Upper lobe of left lung (tissue), 6 donors: ENCODE measurements at regions not wholly inside any gene's neighbourhood (a gene's known extent, or its start where the extent isn't known, plus 50 kb on each side); places are given as distances from the start of the nearest gene placed in this dataset.

ENCODE experiments used
- ATAC-seq, 2 donors: fragments of 200-7000 bp; cut with Tn5 transposase; one replicate each; pipeline ENCODE4 v1.9.1; 2022; ENCODE audit warnings: mild to moderate bottlenecking in 2 of 2, moderate library complexity in 2 of 2; ENCODE audit not compliant: low FRiP score in 2 of 2
- DNase-seq, 2 donors: peaks; one replicate each; pipeline ENCODE4 v3.0.0-alpha.2; 2019 to 2020
- H3K27ac ChIP-seq, 4 donors: fragments of 200-600 bp; sonication (generic); one replicate each; pipeline ENCODE4 v1.5.1; 2016 to 2019
- H3K27me3 ChIP-seq, 4 donors: fragments of 200-600 bp; sonication (generic); one replicate each; pipeline ENCODE4 v1.5.1; 2017 to 2019
- H3K36me3 ChIP-seq, 4 donors: fragments of 200-600 bp; sonication (generic); one replicate each; pipeline ENCODE4 v1.5.1; 2016 to 2019
- H3K4me1 ChIP-seq, 4 donors: fragments of 200-600 bp; sonication (generic); one replicate each; pipeline ENCODE4 v1.5.1; 2018 to 2019
- H3K4me3 ChIP-seq, 4 donors: fragments of 200-600 bp; sonication (generic); one replicate each; pipeline ENCODE4 v1.5.1; 2017 to 2019; ENCODE audit warnings: mild to moderate bottlenecking in 2 of 4, moderate library complexity in 1 of 4
- H3K9me3 ChIP-seq, 4 donors: fragments of 200-600 bp; sonication (generic); one replicate each; pipeline ENCODE4 v1.5.1; 2018 to 2019
- CTCF ChIP-seq, 6 experiments: fragments of 450-650 bp in 4 of 6; fragments of 200-600 bp in 2 of 6; sonication (generic) in 2 of 6; IDR thresholded peaks; one replicate each; pipeline ENCODE4 v1.5.1; 2016 to 2019; ENCODE audit warnings: antibody characterized with exemption in 6 of 6
- EP300 ChIP-seq, 4 donors: sonication (generic); formaldehyde crosslinking; IDR thresholded peaks; one replicate each; pipeline ENCODE4 v1.5.1; 2017; ENCODE audit warnings: antibody characterized with exemption in 4 of 4, control low read depth in 2 of 4
- POLR2A ChIP-seq, 4 donors: fragments of 450-650 bp; IDR thresholded peaks; one replicate each; pipeline ENCODE4 v1.5.1; 2016 to 2017; ENCODE audit warnings: antibody characterized with exemption in 4 of 4, mild to moderate bottlenecking in 2 of 4
- POLR2AphosphoS5 ChIP-seq, 2 donors: sonication (generic); formaldehyde crosslinking; IDR thresholded peaks; one replicate each; pipeline ENCODE4 v1.5.1; 2017; ENCODE audit warnings: antibody characterized with exemption in 2 of 2
- WGBS, 2 donors: methylation state at CpG; one replicate each; pipeline ENCODE4 v1.1.5; 2017 to 2018; 5-methylcytosine and 5-hydroxymethylcytosine counted together
- donor health status: DM: no; HTN: no; CAD: no; lungs with moderate emphysema.
- donor health status: DM: no; HTN: yes; CAD: no; lungs with severe emphysema.

- Histone ChIP-seq H3K36me3 (no peaks in the 10 kb centered on the region), H3K4me3 (no peak overlapping the region), H3K27ac (no peak overlapping the region), H3K4me1 (no peaks in the 10 kb centered on the region), H3K27me3 (no peaks in the 10 kb centered on the region), H3K9me3 (no peaks in the 10 kb centered on the region)
- DNase-seq: no peak
- TF ChIP-seq CTCF (IDR thresholded peaks at IDR 0.05) (no peak), POLR2A (IDR thresholded peaks at IDR 0.05) (no peak), POLR2AphosphoS5 (IDR thresholded peaks at IDR 0.05) (no peak), EP300 (IDR thresholded peaks at IDR 0.05) (no peak)
- WGBS, 2 donors: 84 to 90% methylated on average over 9 of the region's 9 CpGs
- ATAC-seq: no peak
Observed at GRCh38 chr12:4049298-4050080, 176.3 kb upstream of the PARP11 start.

- TF ChIP-seq EP300 (IDR thresholded peaks at IDR 0.05) (no peak), POLR2A (IDR thresholded peaks at IDR 0.05) (no peak), POLR2AphosphoS5 (IDR thresholded peaks at IDR 0.05) (no peak), CTCF (IDR thresholded peaks at IDR 0.05) (no peak)
Observed at GRCh38 chr12:4047421-4047820, 174.2 kb upstream of the PARP11 start.

GRCh38 chr12:4046495-4046840 lies 173.3 kb upstream of the PARP11 start:
- Histone ChIP-seq H3K36me3 (no peaks in the 10 kb centered on the region), H3K9me3 (no peaks in the 10 kb centered on the region), H3K4me3 (no peak overlapping the region), H3K27me3 (no peaks in the 10 kb centered on the region), H3K4me1 (no peaks in the 10 kb centered on the region), H3K27ac (no peak overlapping the region)
- no peak for ATAC-seq
- WGBS, 2 donors: 57 to 72% methylated on average over 6 of the region's 6 CpGs
- no peak for TF ChIP-seq POLR2A (IDR thresholded peaks at IDR 0.05)
- no peak for TF ChIP-seq CTCF (IDR thresholded peaks at IDR 0.05)
- TF ChIP-seq EP300 (IDR thresholded peaks at IDR 0.05): no peak
- TF ChIP-seq POLR2AphosphoS5 (IDR thresholded peaks at IDR 0.05): no peak
- no peak for DNase-seq

More at GRCh38 chr12:4047421-4047820, 174.2 kb upstream of the PARP11 start:
- Histone ChIP-seq H3K9me3 (no peaks in the 10 kb centered on the region), H3K4me1 (no peaks in the 10 kb centered on the region), H3K27ac (no peak overlapping the region), H3K36me3 (no peaks in the 10 kb centered on the region), H3K4me3 (no peak overlapping the region), H3K27me3 (no peaks in the 10 kb centered on the region)
- ATAC-seq (no peak), DNase-seq (no peak)
- WGBS, 2 donors: 87 to 89% methylated on average over 7 of the region's 7 CpGs

- Histone ChIP-seq H3K27ac (no peak overlapping the region), H3K4me3 (no peak overlapping the region), H3K4me1 (no peaks in the 10 kb centered on the region), H3K36me3 (no peaks in the 10 kb centered on the region), H3K9me3 (no peaks in the 10 kb centered on the region), H3K27me3 (no peaks in the 10 kb centered on the region)
- ATAC-seq (no peak), DNase-seq (no peak)
- WGBS, 2 donors: 87 to 89% methylated on average over 16 of the region's 16 CpGs
- no peak for TF ChIP-seq POLR2AphosphoS5 (IDR thresholded peaks at IDR 0.05)
- TF ChIP-seq POLR2A (IDR thresholded peaks at IDR 0.05): no peak
- TF ChIP-seq CTCF (IDR thresholded peaks at IDR 0.05): no peak
- TF ChIP-seq EP300 (IDR thresholded peaks at IDR 0.05): no peak
Observed at GRCh38 chr12:4045786-4046494, 172.7 kb upstream of the PARP11 start.
